ENCODE measurements at regions not wholly inside any gene's neighbourhood (a gene's known extent, or its start where the extent isn't known, plus 50 kb on each side); places are given as distances from the start of the nearest gene placed in this dataset.

DNA sequence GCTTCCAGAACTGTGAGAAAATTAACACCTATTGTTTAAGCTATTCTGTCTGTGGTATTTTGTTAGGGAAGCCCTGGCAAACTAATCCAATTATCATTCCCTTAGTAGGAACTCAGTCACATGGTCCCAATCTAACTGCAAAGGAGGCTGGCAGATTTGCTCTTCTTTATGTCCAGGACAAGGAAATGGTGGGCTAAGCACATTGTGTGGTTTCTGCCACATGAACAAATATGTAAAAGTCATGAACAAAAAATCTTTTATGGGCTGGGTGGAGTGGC, 278.6 kb upstream of the RPL38 start:
- Histone ChIP-seq H3K27ac (no peak overlapping the region), H3K36me3 (no peaks in the 10 kb centered on the region), H3K9me3 (peaks cover 0 to 10% (median 5%) of the 10 kb centered on the region in 4 donors), H3K4me3 (no peak overlapping the region), H3K27me3 (no peaks in the 10 kb centered on the region), H3K4me1 (no peaks in the 10 kb centered on the region)
- intact Hi-C loops (cut with DNase I) = no loop called here
- no peak for DNase-seq
- TF ChIP-seq, protein P1, sequence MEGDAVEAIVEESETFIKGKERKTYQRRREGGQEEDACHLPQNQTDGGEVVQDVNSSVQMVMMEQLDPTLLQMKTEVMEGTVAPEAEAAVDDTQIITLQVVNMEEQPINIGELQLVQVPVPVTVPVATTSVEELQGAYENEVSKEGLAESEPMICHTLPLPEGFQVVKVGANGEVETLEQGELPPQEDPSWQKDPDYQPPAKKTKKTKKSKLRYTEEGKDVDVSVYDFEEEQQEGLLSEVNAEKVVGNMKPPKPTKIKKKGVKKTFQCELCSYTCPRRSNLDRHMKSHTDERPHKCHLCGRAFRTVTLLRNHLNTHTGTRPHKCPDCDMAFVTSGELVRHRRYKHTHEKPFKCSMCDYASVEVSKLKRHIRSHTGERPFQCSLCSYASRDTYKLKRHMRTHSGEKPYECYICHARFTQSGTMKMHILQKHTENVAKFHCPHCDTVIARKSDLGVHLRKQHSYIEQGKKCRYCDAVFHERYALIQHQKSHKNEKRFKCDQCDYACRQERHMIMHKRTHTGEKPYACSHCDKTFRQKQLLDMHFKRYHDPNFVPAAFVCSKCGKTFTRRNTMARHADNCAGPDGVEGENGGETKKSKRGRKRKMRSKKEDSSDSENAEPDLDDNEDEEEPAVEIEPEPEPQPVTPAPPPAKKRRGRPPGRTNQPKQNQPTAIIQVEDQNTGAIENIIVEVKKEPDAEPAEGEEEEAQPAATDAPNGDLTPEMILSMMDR (IDR thresholded peaks at IDR 0.05) = no peak
- no peak for TF ChIP-seq EP300 (IDR thresholded peaks at IDR 0.05)
- TF ChIP-seq POLR2A (IDR thresholded peaks at IDR 0.05) = no peak
- TF ChIP-seq POLR2AphosphoS5 (IDR thresholded peaks at IDR 0.05) = no peak

DNA sequence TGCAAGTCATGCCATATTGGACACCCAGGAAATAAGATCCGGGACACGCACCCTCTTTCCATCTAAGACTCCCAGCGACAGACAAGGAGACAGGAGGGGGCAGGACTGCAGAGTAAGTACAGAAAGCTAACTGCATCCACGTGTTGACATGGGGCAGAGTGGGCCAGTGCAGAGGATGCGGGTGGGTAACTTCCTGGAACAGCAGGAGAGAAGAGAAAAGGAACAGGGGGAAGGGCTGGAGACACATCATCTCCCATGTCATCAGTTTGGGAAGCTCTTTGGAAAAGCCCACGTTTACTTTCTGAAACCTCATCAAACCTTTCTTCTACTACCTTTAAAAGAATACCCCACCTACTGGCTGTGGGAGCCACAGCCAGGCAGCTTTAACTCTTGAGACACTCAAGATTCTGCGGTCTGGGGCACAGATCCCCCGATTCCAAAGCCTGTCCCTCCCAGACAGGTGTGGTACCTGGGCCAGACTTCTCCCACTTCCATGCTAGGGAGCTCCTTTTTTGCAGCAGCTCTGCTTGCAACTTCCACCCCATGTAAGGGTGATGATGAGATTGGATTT, 273.5 kb upstream of the RPL38 start:
- intact Hi-C loops (cut with DNase I) = no loop called here
- TF ChIP-seq, protein P1 (IDR thresholded peaks at IDR 0.05) = no peak
- no peak for TF ChIP-seq POLR2AphosphoS5 (IDR thresholded peaks at IDR 0.05)
- no peak for TF ChIP-seq EP300 (IDR thresholded peaks at IDR 0.05)
- no peak for TF ChIP-seq POLR2A (IDR thresholded peaks at IDR 0.05)
- Histone ChIP-seq H3K4me1 (no peaks in the 10 kb centered on the region), H3K27me3 (no peaks in the 10 kb centered on the region), H3K36me3 (no peaks in the 10 kb centered on the region), H3K4me3 (no peak overlapping the region), H3K27ac (no peak overlapping the region), H3K9me3 (peaks cover 0 to 10% (median 5%) of the 10 kb centered on the region in 4 donors)
- WGBS, 2 donors = 41 to 45% methylated on average over 8 of the region's 8 CpGs
- no peak for DNase-seq

DNA sequence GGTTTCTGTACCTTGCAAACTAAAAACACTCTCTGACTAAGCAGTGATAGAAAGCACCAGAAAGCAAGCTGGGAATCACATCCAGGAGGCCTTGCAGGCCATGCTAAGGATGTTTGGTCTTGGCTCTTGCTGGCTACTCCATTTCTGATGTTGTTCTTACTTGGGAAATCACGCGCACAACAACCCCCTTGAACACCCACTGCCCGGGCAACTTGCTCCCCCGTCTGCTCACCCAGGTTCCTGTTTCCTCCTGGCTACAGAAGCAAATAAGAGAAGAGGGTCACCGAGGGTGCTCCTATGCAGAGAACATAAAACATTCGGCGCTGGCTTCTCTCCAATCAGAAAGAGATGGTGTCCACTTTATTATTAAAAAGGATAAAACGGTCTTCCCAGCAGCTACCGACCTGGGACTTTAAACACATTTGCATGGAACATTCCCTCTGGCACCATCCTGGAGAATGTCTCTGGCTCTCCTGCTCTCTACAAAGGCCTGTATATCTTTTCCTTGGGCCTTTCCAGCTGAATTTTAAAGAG, 271.2 kb upstream of the RPL38 start:
- no peaks in the 10 kb centered on the region for H3K4me1 ChIP-seq

DNA sequence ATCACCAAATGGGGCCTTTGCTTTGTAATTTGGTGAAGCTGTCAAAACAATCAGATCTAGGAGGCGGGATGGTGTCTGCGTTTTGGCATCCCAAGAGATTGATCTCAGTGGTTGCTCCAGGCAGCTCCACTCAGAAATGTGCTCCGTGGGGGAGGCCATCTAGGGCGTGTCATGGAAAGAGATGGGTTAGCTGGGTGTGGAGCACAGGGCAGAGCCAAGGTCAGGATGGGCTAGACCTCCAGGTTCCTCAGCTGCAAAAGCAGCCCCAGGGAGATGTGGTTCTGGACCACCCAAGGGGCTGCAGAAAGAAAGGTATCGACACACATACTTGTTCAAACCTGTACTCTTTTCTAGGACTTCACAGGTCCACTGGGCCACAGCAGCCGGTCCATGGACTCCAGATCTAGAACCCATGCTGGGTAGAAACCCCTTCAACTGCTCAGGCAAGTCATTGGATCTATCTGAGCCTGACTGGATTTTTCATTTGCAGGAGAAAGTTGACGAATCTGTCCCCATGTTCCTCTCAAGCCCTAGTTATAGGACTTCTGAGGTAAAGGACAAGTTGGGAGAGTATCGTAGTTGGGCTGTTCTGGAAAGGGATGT, 270.2 kb upstream of the RPL38 start:
- WGBS, 2 donors = 82 to 87% methylated on average over 8 of the region's 8 CpGs
- DNase-seq = no peak

More for the DNA sequence above, 271.2 kb upstream of the RPL38 start:
- H3K4me3 ChIP-seq = no peak overlapping the region
- no peak for DNase-seq
- H3K27ac ChIP-seq = no peak overlapping the region
- no peaks in the 10 kb centered on the region for H3K27me3 ChIP-seq
- TF ChIP-seq, protein P1 (IDR thresholded peaks at IDR 0.05) = no peak
- TF ChIP-seq POLR2A (IDR thresholded peaks at IDR 0.05) (no peak), EP300 (IDR thresholded peaks at IDR 0.05) (no peak), POLR2AphosphoS5 (IDR thresholded peaks at IDR 0.05) (no peak)
- intact Hi-C loops (cut with DNase I) = no loop called here
- WGBS, 2 donors = 78 to 81% methylated on average over 9 of the region's 9 CpGs
- H3K36me3 ChIP-seq = no peaks in the 10 kb centered on the region
- H3K9me3 ChIP-seq = peaks cover 0 to 10% (median 5%) of the 10 kb centered on the region in 4 donors

More for the DNA sequence above, 270.2 kb upstream of the RPL38 start:
- H3K4me3 ChIP-seq = no peak overlapping the region
- intact Hi-C loops (cut with DNase I) = no loop called here
- no peak overlapping the region for H3K27ac ChIP-seq
- no peaks in the 10 kb centered on the region for H3K27me3 ChIP-seq
- no peaks in the 10 kb centered on the region for H3K4me1 ChIP-seq
- H3K9me3 ChIP-seq = peaks cover 0 to under 1% (median 0%) of the 10 kb centered on the region in 4 donors
- H3K36me3 ChIP-seq = no peaks in the 10 kb centered on the region
- TF ChIP-seq POLR2A (IDR thresholded peaks at IDR 0.05) = no peak
- TF ChIP-seq, protein P1 (IDR thresholded peaks at IDR 0.05) = no peak
- TF ChIP-seq POLR2AphosphoS5 (IDR thresholded peaks at IDR 0.05) = no peak
- no peak for TF ChIP-seq EP300 (IDR thresholded peaks at IDR 0.05)
